ENCODE measurements at regions not wholly inside any gene's neighbourhood (a gene's known extent, or its start where the extent isn't known, plus 50 kb on each side); places are given as distances from the start of the nearest gene placed in this dataset.

- TF ChIP-seq CTCF (IDR thresholded peaks at IDR 0.05; ENCODE audit: insufficient read depth, low read depth, low read length), result no peak
- DNase-seq (ENCODE audit: low read depth), result no peak
- no peak overlapping the region for H3K4me3 ChIP-seq (ENCODE audit: low read depth, low read length)
Measured at GRCh38 chr4:175871774-175872405, 59.8 kb upstream of the GPM6A start.

GRCh38 chr4:175873707-175874106 is 61.6 kb upstream of the GPM6A start:
- no peak for DNase-seq (ENCODE audit: low read depth)
- no peak overlapping the region for H3K4me3 ChIP-seq (ENCODE audit: low read depth, low read length)
- no peak for TF ChIP-seq CTCF (IDR thresholded peaks at IDR 0.05; ENCODE audit: insufficient read depth, low read depth, low read length)

GRCh38 chr4:175874306-175874705 is 62.2 kb upstream of the GPM6A start:
- no peak for DNase-seq (ENCODE audit: low read depth)
- no peak overlapping the region for H3K4me3 ChIP-seq (ENCODE audit: low read depth, low read length)
- no peak for TF ChIP-seq CTCF (IDR thresholded peaks at IDR 0.05; ENCODE audit: insufficient read depth, low read depth, low read length)

GRCh38 chr4:175875993-175876771 is 64.1 kb upstream of the GPM6A start:
- no peak for DNase-seq (ENCODE audit: low read depth)
- H3K4me3 ChIP-seq (ENCODE audit: low read depth, low read length), result no peak overlapping the region
- no peak for TF ChIP-seq CTCF (IDR thresholded peaks at IDR 0.05; ENCODE audit: insufficient read depth, low read depth, low read length)

GRCh38 chr4:175882891-175883290 is 70.8 kb upstream of the GPM6A start:
- DNase-seq (ENCODE audit: low read depth), result no peak
- TF ChIP-seq CTCF (IDR thresholded peaks at IDR 0.05; ENCODE audit: insufficient read depth, low read depth, low read length), result no peak
- no peak overlapping the region for H3K4me3 ChIP-seq (ENCODE audit: low read depth, low read length)

GRCh38 chr4:175884048-175884447 is 72.0 kb upstream of the GPM6A start:
- DNase-seq (ENCODE audit: low read depth), result peak; percentile 10
- TF ChIP-seq CTCF (IDR thresholded peaks at IDR 0.05; ENCODE audit: insufficient read depth, low read depth, low read length), result no peak
- H3K4me3 ChIP-seq (ENCODE audit: low read depth, low read length), result no peak overlapping the region

Data from fibroblast of villous mesenchyme (primary cell).